PC-9 (cell line): ENCODE measurements at regions not wholly inside any gene's neighbourhood (a gene's known extent, or its start where the extent isn't known, plus 50 kb on each side); places are given as distances from the start of the nearest gene placed in this dataset.
"Not testable (repeated sequence)": the region's sequence is repeated elsewhere in the genome, so short reads cannot be mapped to it uniquely, and the experiment has no call there.

Experiments
- BruUV-seq: library from RNA; stranded (reverse); fragments of 400-500 nt; replicated peaks from 2 replicates; lab custom pipeline; 2021; lab: Mats Ljungman, UMichigan
- CTCF ChIA-PET: fragments of 300-600 bp; sonication (Branson Sonifier 250); formaldehyde crosslinking; loops from one replicate; lab custom pipeline; 2022; ENCODE audit warnings: antibody characterized with exemption; lab: Charles Lee
- POLR2A ChIA-PET: fragments of 300-600 bp; sonication (Branson Sonifier 250); formaldehyde crosslinking; loops from one replicate; lab custom pipeline; 2022; ENCODE audit warnings: antibody characterized with exemption; ENCODE audit not compliant: unreplicated experiment; lab: Charles Lee
- DNase-seq, 2 experiments: peaks; one replicate each; pipeline versions ENCODE4 v3.0.0 to v3.0.0-alpha.2; 2015 to 2022; ENCODE audit warnings: mixed read lengths in 1 of 2
- H2AFZ ChIP-seq: fragments of 200-600 bp; sonication (generic); 2 replicates; pipeline ENCODE4 v1.8.1; 2017; ENCODE audit warnings: antibody characterized with exemption
- H3F3A ChIP-seq: fragments of 200-600 bp; sonication (generic); 2 replicates; pipeline ENCODE4 v1.8.1; 2017; ENCODE audit warnings: antibody characterized with exemption, mild to moderate bottlenecking, low read depth; ENCODE audit not compliant: insufficient read depth
- H3K27ac ChIP-seq: fragments of 200-600 bp; sonication (generic); 2 replicates; pipeline ENCODE4 v1.6.1; 2016; ENCODE audit warnings: mixed run types
- H3K27me3 ChIP-seq: fragments of 200-600 bp; sonication (generic); 2 replicates; pipeline ENCODE4 v1.6.1; 2016; ENCODE audit warnings: low read depth, mixed run types; ENCODE audit not compliant: insufficient read depth
- H3K36me3 ChIP-seq: fragments of 200-600 bp; sonication (generic); 2 replicates; pipeline ENCODE4 v1.6.1; 2016; ENCODE audit warnings: low read depth, mixed run types
- H3K4me1 ChIP-seq: fragments of 200-600 bp; sonication (generic); replicated peaks from 2 replicates; pipeline ENCODE4 v1.6.1; 2016; ENCODE audit warnings: mixed run types; ENCODE audit not compliant: insufficient read depth
- H3K4me2 ChIP-seq: fragments of 200-600 bp; sonication (generic); 2 replicates; pipeline ENCODE4 v1.6.1; 2017; ENCODE audit warnings: mixed run types
- H3K4me3 ChIP-seq: fragments of 200-600 bp; sonication (generic); 2 replicates; pipeline ENCODE4 v1.6.1; 2016; ENCODE audit warnings: mixed run types
- H3K79me2 ChIP-seq: fragments of 200-600 bp; sonication (generic); 2 replicates; pipeline ENCODE4 v1.6.1; 2017; ENCODE audit warnings: low read depth, mixed run types
- H3K9me2 ChIP-seq: fragments of 200-600 bp; sonication (generic); 2 replicates; pipeline ENCODE4 v1.8.1; 2017; ENCODE audit warnings: mild to moderate bottlenecking; ENCODE audit not compliant: insufficient read depth
- H3K9me3 ChIP-seq: fragments of 200-600 bp; sonication (generic); 2 replicates; pipeline ENCODE4 v1.8.1; 2016; ENCODE audit warnings: low read depth; ENCODE audit not compliant: insufficient read depth
- H4K20me1 ChIP-seq: fragments of 200-600 bp; sonication (generic); 2 replicates; pipeline ENCODE4 v1.8.1; 2017; ENCODE audit not compliant: insufficient read depth
- CTCF ChIP-seq: fragments of 200-600 bp; sonication (generic); conservative IDR thresholded peaks from 2 replicates; pipeline ENCODE4 v1.6.1; 2017; ENCODE audit warnings: mixed run types, antibody characterized with exemption, mild to moderate bottlenecking, moderate library complexity
- EZH2 ChIP-seq: fragments of 200-600 bp; sonication (generic); IDR thresholded peaks from 2 replicates; pipeline ENCODE4 v1.8.0; 2017; ENCODE audit warnings: antibody characterized with exemption, low read depth
- intact Hi-C: fragments of 100-400 bp; cut with micrococcal nuclease; formaldehyde crosslinking; loops from one replicate; pipeline ENCODE4 v1.10.0; 2022; ENCODE audit not compliant: unreplicated experiment

GRCh38 chr4:38387819-38388218, 276.2 kb upstream of the KLF3 start:
- no peaks in the 10 kb centered on the region for H3K27me3 ChIP-seq
- no peak for DNase-seq
- POLR2A ChIA-PET, result no interaction called here
- no peak overlapping the region for H2AFZ ChIP-seq
- intact Hi-C loops, result loop anchor here (10.0 kb wide), 1 partner anchor 203 kb away; no protein-coding TSS in a partner anchor
- TF ChIP-seq CTCF (no peak), EZH2 (no peak)
- H3K4me2 ChIP-seq, result no peak overlapping the region
- BruUV-seq, result no TSS peak
- no peaks in the 10 kb centered on the region for H4K20me1 ChIP-seq
- H3K4me3 ChIP-seq, result no peak overlapping the region
- H3K27ac ChIP-seq, result no peak overlapping the region
- CTCF ChIA-PET, result no interaction called here
- H3F3A ChIP-seq, result no peaks in the 10 kb centered on the region
- H3K9me2 ChIP-seq, result no peaks in the 10 kb centered on the region
- no peaks in the 10 kb centered on the region for H3K36me3 ChIP-seq
- peaks cover 15% of the 10 kb centered on the region for H3K4me1 ChIP-seq
- no peaks in the 10 kb centered on the region for H3K79me2 ChIP-seq
- peaks cover 5% of the 10 kb centered on the region; the same call in 1 of the 2 replicates for H3K9me3 ChIP-seq

- H3K9me2 ChIP-seq, H3K36me3 ChIP-seq, H3K27me3 ChIP-seq, BruUV-seq, H3K79me2 ChIP-seq, H3K4me3 ChIP-seq, H3K27ac ChIP-seq, H3K9me3 ChIP-seq, H3K4me2 ChIP-seq, DNase-seq, CTCF ChIA-PET, POLR2A ChIA-PET, H2AFZ ChIP-seq, H4K20me1 ChIP-seq, H3F3A ChIP-seq: not testable (repeated sequence)
- H3K4me1 ChIP-seq, result peaks cover 15% of the 10 kb centered on the region
- intact Hi-C loops, result loop anchor here (10.0 kb wide), 1 partner anchor 204 kb away; no protein-coding TSS in a partner anchor
These were observed 275.1 kb upstream of the KLF3 start for GRCh38 chr4:38388907-38389306.

GRCh38 chr4:38390969-38391545, 272.9 kb upstream of the KLF3 start:
- Histone ChIP-seq H3K9me3 (peaks cover 9% of the 10 kb centered on the region), H3K4me3 (no peak overlapping the region), H3K4me1 (peaks cover under 1% of the 10 kb centered on the region; the same call in 1 of the 2 replicates), H3K4me2 (no peak overlapping the region), H4K20me1 (no peaks in the 10 kb centered on the region), H3K27me3 (no peaks in the 10 kb centered on the region), H3F3A (no peaks in the 10 kb centered on the region), H3K36me3 (no peaks in the 10 kb centered on the region), H2AFZ (no peak overlapping the region), H3K9me2 (no peaks in the 10 kb centered on the region), H3K79me2 (no peaks in the 10 kb centered on the region), H3K27ac (no peak overlapping the region)
- TF ChIP-seq CTCF (no peak), EZH2 (no peak)
- intact Hi-C loops, result no loop called here
- CTCF ChIA-PET, result no interaction called here
- POLR2A ChIA-PET, result no interaction called here
- no TSS peak for BruUV-seq
- no peak for DNase-seq
